ENCODE measurements at regions not wholly inside any gene's neighbourhood (a gene's known extent, or its start where the extent isn't known, plus 50 kb on each side); places are given as distances from the start of the nearest gene placed in this dataset.

DNA sequence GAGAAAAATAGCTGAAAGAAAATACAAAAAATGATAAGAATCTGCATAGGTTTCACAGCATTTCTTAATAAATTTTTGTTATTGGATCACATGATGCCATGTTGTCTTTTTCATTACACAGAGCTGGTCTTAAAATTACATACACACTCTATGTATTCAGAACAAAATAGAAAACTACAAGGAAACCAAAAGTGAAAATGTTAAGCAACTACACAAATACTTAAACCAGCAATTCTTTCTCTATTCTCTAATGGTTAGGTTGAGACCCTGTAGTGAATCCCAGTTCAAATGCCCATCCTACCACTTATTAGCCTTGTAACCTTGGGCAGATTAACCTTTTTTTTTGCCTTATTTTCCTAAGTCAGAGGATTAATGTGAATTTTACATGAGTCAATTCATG, 2311.2 kb downstream of the PCDH7 start:
- Histone ChIP-seq H3K4me3 (ENCODE audit: low read length) (no peak overlapping the region), H3K9ac (ENCODE audit: low read length) (no peak overlapping the region), H3K36me3 (ENCODE audit: control insufficient read depth, insufficient read depth, low read length, severe bottlenecking) (no peaks in the 10 kb centered on the region)

DNA sequence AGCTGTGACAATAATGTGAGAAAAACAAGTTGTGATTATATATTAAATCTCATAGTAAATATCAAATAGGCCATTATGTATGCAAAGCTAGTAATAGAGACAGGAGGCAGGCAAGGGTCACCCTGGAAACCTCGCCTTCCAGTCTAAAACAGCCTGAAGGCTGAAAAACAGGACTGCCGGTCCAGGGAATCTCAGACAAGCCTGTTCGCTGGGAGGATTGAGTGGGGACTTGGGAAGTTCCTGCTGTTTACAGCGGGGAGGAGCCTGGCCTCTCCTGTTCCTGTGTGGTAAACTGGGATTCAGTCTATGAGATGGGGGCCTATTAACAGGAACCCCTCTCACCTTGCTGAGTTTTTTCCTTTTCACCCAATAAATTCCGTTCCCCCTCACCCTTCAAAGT, 2317.3 kb downstream of the PCDH7 start:
- DNase-seq (ENCODE audit: low read depth): no peak
- no peaks in the 10 kb centered on the region for H3K9me3 ChIP-seq (ENCODE audit: control insufficient read depth, low read length)
- H3K4me1 ChIP-seq (ENCODE audit: control insufficient read depth, insufficient read depth, low read length): no peaks in the 10 kb centered on the region
- H3K4me3 ChIP-seq (ENCODE audit: low read length): no peak overlapping the region
- no peaks in the 10 kb centered on the region for H3K27me3 ChIP-seq (replicated peaks; ENCODE audit: control insufficient read depth, insufficient read depth, low read length)
- H3K36me3 ChIP-seq (ENCODE audit: control insufficient read depth, insufficient read depth, low read length, severe bottlenecking): no peaks in the 10 kb centered on the region
- H3K9ac ChIP-seq (ENCODE audit: low read length): no peak overlapping the region

More for the DNA sequence above, 2311.2 kb downstream of the PCDH7 start:
- no peaks in the 10 kb centered on the region for H3K9me3 ChIP-seq (ENCODE audit: control insufficient read depth, low read length)
- DNase-seq (ENCODE audit: low read depth): no peak
- no peaks in the 10 kb centered on the region for H3K4me1 ChIP-seq (ENCODE audit: control insufficient read depth, insufficient read depth, low read length)
- H3K27me3 ChIP-seq (replicated peaks; ENCODE audit: control insufficient read depth, insufficient read depth, low read length): no peaks in the 10 kb centered on the region

DNA sequence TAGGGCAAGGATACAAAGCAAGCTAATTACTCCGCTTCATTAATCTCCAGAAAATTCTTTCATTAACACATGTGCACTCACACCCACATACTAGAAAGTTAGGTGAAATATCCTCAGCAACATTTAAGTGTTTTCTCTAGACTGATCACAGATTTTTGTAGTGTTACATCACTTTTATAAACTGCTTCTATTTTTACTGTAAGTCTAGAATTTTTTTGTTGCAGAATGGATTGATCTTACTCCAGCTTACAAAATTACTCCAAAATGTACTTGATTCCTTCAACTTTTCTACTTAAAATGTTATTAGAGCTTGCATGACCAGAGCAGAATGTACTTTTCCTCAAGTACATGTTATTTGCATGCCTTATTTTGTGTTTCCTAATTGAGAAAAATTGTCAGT, 2325.2 kb downstream of the PCDH7 start:
- Histone ChIP-seq H3K27me3 (replicated peaks; ENCODE audit: control insufficient read depth, insufficient read depth, low read length) (no peaks in the 10 kb centered on the region), H3K4me1 (ENCODE audit: control insufficient read depth, insufficient read depth, low read length) (peaks cover 5% of the 10 kb centered on the region), H3K4me3 (ENCODE audit: low read length) (no peak overlapping the region), H3K36me3 (ENCODE audit: control insufficient read depth, insufficient read depth, low read length, severe bottlenecking) (no peaks in the 10 kb centered on the region), H3K9me3 (ENCODE audit: control insufficient read depth, low read length) (no peaks in the 10 kb centered on the region), H3K9ac (ENCODE audit: low read length) (no peak overlapping the region)
- peak; percentile 37 for DNase-seq (ENCODE audit: low read depth)

DNA sequence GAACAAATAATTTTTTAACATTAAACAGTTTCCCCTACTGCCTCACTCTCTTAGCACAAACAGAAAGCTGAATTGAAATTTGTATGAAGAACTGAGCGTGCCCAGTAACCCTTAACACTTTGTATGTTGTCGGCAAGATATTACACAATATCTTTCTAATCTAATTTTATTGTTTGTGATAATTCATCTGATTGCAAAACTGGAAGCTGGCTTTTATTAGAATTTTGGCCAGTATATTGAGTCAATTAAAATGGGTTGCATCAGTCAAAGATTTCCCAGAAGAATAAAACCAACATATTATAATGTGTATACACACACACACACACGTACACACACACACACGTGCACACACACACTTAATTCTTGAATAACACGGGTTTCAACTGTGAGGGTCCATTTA, 2332.1 kb downstream of the PCDH7 start:
- Histone ChIP-seq H3K9ac (ENCODE audit: low read length) (peak overlapping the region; percentile 10), H3K4me1 (ENCODE audit: control insufficient read depth, insufficient read depth, low read length) (peaks cover 38% of the 10 kb centered on the region), H3K27me3 (replicated peaks; ENCODE audit: control insufficient read depth, insufficient read depth, low read length) (no peaks in the 10 kb centered on the region), H3K4me3 (ENCODE audit: low read length) (peak overlapping the region; percentile 61), H3K36me3 (ENCODE audit: control insufficient read depth, insufficient read depth, low read length, severe bottlenecking) (no peaks in the 10 kb centered on the region), H3K9me3 (ENCODE audit: control insufficient read depth, low read length) (no peaks in the 10 kb centered on the region)
- peak; percentile 71 for DNase-seq (ENCODE audit: low read depth)

DNA sequence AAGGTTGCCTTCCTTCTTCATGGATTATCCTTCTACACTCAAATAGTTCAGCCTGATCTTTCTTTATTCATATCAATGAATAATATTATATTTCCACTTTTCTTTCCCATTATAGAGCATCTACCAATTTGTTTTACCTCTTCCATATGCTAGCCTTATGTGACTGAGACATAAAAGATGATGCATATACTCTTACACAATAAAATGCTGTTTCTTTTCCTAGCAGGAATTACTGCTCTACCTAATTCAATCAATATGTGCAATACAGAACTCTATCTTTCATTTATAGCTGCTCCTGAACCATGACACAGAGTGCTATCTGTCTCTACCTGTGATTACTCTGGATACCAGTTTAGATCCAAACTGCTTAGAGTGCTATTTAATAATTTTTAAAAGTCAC, 2334.0 kb downstream of the PCDH7 start:
- Histone ChIP-seq H3K27me3 (replicated peaks; ENCODE audit: control insufficient read depth, insufficient read depth, low read length) (no peaks in the 10 kb centered on the region), H3K4me1 (ENCODE audit: control insufficient read depth, insufficient read depth, low read length) (peaks cover 38% of the 10 kb centered on the region), H3K4me3 (ENCODE audit: low read length) (no peak overlapping the region), H3K36me3 (ENCODE audit: control insufficient read depth, insufficient read depth, low read length, severe bottlenecking) (no peaks in the 10 kb centered on the region), H3K9ac (ENCODE audit: low read length) (no peak overlapping the region), H3K9me3 (ENCODE audit: control insufficient read depth, low read length) (no peaks in the 10 kb centered on the region)
- DNase-seq (ENCODE audit: low read depth): peak; percentile 46

DNA sequence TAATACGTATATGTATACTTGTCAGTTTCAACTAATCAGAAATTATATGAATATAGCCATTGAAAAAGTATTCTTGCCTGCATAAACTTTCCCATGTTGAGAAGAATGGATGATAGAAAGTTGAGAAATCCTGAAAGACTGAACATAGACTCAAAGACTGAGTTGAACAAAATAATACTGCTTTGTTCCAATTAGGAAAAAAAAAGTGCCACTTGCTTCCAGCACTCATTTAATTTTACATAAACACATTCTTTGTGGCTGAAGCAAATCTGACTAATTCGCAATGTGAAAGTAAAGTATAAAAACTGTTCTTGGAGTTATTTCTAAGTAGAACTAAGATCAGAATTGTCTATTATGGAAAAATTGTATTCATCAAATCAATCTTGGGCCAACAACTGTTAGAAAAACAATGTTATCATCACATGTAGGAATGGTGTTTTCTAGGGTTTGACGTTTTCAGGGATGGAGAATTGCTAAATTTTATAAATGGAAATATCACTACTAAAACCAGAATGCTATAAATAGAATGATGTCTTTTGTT, 2334.6 kb downstream of the PCDH7 start:
- no peaks in the 10 kb centered on the region for H3K36me3 ChIP-seq (ENCODE audit: control insufficient read depth, insufficient read depth, low read length, severe bottlenecking)
- no peaks in the 10 kb centered on the region for H3K9me3 ChIP-seq (ENCODE audit: control insufficient read depth, low read length)
- H3K4me1 ChIP-seq (ENCODE audit: control insufficient read depth, insufficient read depth, low read length): peaks cover 38% of the 10 kb centered on the region
- H3K4me3 ChIP-seq (ENCODE audit: low read length): no peak overlapping the region
- no peaks in the 10 kb centered on the region for H3K27me3 ChIP-seq (replicated peaks; ENCODE audit: control insufficient read depth, insufficient read depth, low read length)
- H3K9ac ChIP-seq (ENCODE audit: low read length): peak overlapping the region; percentile 0
- no peak for DNase-seq (ENCODE audit: low read depth)

DNA sequence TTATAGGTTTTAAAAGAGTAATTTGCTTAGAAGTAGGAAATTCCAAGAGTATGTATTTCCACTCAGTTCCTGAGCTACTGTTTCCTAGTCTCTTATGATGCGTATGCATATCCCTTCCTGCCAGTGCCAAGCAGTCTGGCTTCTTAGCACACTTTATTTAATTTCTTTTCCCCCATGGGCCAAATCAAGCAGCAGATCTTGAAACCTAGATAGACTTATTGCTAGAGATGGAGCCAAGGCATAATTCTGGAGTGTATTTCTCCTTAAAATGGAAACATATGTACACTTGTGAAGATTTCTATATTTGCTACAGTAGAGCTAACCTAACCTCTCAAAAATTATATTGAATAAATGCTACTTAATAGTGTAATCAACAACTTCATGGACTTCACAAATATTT, 2337.6 kb downstream of the PCDH7 start:
- H3K27me3 ChIP-seq (replicated peaks; ENCODE audit: control insufficient read depth, insufficient read depth, low read length): no peaks in the 10 kb centered on the region
- peaks cover 45% of the 10 kb centered on the region for H3K4me1 ChIP-seq (ENCODE audit: control insufficient read depth, insufficient read depth, low read length)
- H3K4me3 ChIP-seq (ENCODE audit: low read length): no peak overlapping the region
- no peak overlapping the region for H3K9ac ChIP-seq (ENCODE audit: low read length)
- DNase-seq (ENCODE audit: low read depth): no peak
- H3K9me3 ChIP-seq (ENCODE audit: control insufficient read depth, low read length): no peaks in the 10 kb centered on the region
- H3K36me3 ChIP-seq (ENCODE audit: control insufficient read depth, insufficient read depth, low read length, severe bottlenecking): no peaks in the 10 kb centered on the region

DNA sequence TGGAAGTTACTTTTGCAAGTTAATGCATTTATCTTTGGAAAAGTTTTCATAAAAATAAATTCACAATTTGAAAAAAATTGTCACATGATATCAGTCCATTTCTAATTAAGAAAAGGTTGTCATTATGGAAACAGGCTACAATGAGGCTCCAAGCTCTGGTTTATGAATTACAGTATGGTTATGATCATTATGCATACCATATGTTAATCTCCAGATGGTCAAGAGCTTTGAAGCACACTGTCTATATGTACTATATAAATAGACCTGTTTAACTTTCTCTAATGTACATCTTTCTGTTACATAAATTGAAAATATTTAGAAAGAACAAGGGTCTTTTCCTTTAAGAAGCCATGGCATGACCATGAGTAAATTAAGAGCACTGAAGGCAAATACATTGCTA, 2338.8 kb downstream of the PCDH7 start:
- Histone ChIP-seq H3K4me3 (ENCODE audit: low read length) (no peak overlapping the region), H3K27me3 (replicated peaks; ENCODE audit: control insufficient read depth, insufficient read depth, low read length) (no peaks in the 10 kb centered on the region), H3K9ac (ENCODE audit: low read length) (no peak overlapping the region), H3K36me3 (ENCODE audit: control insufficient read depth, insufficient read depth, low read length, severe bottlenecking) (no peaks in the 10 kb centered on the region), H3K4me1 (ENCODE audit: control insufficient read depth, insufficient read depth, low read length) (peaks cover 38% of the 10 kb centered on the region), H3K9me3 (ENCODE audit: control insufficient read depth, low read length) (no peaks in the 10 kb centered on the region)
- DNase-seq (ENCODE audit: low read depth): no peak

DNA sequence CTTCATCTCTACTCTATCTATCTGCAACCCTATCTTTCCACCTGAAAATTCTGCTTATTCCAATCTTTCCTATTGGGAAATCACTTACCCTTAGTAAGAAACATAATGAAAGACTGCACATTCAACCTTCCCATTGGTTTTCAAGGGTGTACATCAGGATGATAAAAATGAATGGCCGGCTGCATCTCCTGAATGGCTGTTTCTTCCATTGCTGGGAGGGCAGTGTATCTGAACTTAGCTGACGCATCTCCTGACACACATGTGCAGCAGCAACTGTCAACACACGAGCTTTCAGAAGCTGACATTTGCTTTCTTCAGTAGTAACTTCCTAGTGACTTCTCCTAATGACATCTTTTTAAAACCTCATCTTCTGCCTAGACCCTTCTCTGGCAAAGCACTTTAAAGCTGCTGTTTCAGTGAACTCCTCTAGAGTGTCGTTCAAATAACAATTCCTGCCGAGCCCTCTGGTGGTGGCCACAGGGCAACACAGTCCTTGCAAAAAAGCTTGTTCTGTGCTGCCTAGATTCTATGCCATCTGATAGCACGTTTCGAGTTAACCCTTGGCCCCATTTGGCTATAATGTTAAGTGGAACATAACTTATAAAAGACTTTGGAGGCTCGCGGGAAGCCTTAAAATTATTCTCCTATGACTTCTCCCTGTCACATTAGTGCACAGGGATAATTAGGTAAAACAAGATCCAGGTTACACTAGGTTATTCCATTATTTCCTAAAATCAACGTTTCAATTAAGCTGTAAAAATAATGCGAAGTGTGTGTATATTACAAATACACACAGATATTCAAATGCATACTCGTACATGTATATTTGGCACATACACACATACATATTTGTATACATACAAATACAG, 2340.7 kb downstream of the PCDH7 start:
- Histone ChIP-seq H3K4me1 (ENCODE audit: control insufficient read depth, insufficient read depth, low read length) (peaks cover 27% of the 10 kb centered on the region), H3K9me3 (ENCODE audit: control insufficient read depth, low read length) (no peaks in the 10 kb centered on the region), H3K4me3 (ENCODE audit: low read length) (no peak overlapping the region), H3K27me3 (replicated peaks; ENCODE audit: control insufficient read depth, insufficient read depth, low read length) (no peaks in the 10 kb centered on the region), H3K36me3 (ENCODE audit: control insufficient read depth, insufficient read depth, low read length, severe bottlenecking) (no peaks in the 10 kb centered on the region), H3K9ac (ENCODE audit: low read length) (no peak overlapping the region)
- DNase-seq (ENCODE audit: low read depth): peak; percentile 80

DNA sequence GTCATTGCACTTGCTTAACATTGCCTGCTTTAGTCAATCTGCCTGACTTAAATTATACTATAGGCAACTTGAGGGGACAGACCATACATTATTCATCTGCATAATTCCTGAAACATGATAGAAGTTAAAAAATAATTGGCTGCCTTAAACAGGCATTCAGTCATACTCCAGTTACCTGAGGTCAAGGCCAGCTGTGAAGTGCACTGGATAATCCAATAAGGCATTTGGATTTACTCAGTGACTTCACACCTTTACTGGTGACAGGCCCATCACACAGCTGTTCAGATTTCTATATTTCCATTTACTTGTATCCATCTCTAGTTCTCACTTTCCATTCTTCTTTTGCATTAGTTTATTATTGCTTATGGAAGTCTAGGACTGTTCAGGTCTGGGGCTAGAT, 2341.6 kb downstream of the PCDH7 start:
- Histone ChIP-seq H3K4me1 (ENCODE audit: control insufficient read depth, insufficient read depth, low read length) (peaks cover 30% of the 10 kb centered on the region), H3K4me3 (ENCODE audit: low read length) (peak overlapping the region; percentile 42), H3K36me3 (ENCODE audit: control insufficient read depth, insufficient read depth, low read length, severe bottlenecking) (no peaks in the 10 kb centered on the region), H3K9me3 (ENCODE audit: control insufficient read depth, low read length) (no peaks in the 10 kb centered on the region), H3K27me3 (replicated peaks; ENCODE audit: control insufficient read depth, insufficient read depth, low read length) (no peaks in the 10 kb centered on the region), H3K9ac (ENCODE audit: low read length) (peak overlapping the region; percentile 36)
- no peak for DNase-seq (ENCODE audit: low read depth)

DNA sequence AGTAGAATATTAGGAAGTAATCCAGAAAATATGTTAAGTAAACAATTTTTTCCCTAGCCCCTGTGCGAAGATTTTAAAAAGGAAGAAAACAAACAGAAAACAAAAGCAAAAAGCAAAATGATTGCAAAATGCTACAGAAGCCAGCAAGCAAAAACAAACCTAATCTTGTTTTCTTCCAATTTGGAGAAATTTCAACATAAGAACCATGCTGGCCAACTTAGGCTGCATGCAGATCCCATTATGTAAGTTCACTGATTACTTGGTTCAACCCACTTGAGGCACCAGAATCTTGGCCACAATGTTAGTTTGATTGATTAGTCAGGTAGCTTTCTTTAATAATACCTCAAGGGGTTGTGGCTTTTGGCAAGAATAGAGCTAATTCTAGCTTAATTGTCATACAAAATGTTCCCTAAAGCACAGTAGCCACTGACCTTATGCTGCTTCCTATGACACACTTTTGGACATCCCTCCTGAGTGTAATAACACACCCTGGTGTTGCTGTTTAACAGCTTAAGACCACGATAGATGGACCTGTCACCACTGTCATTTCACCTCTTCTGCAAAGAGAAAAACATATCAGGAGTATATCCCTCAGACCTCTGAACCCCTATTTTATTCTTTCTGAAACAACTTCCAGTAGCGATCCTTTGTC, 2342.1 kb downstream of the PCDH7 start:
- DNase-seq (ENCODE audit: low read depth): peak; percentile 63
- H3K9ac ChIP-seq (ENCODE audit: low read length): peak overlapping the region; percentile 39
- H3K27me3 ChIP-seq (replicated peaks; ENCODE audit: control insufficient read depth, insufficient read depth, low read length): no peaks in the 10 kb centered on the region
- H3K4me3 ChIP-seq (ENCODE audit: low read length): peak overlapping the region; percentile 42
- no peaks in the 10 kb centered on the region for H3K9me3 ChIP-seq (ENCODE audit: control insufficient read depth, low read length)
- peaks cover 34% of the 10 kb centered on the region for H3K4me1 ChIP-seq (ENCODE audit: control insufficient read depth, insufficient read depth, low read length)
- no peaks in the 10 kb centered on the region for H3K36me3 ChIP-seq (ENCODE audit: control insufficient read depth, insufficient read depth, low read length, severe bottlenecking)

Data from adipocyte (in vitro differentiated cells).